HG03460 (cell line): ENCODE measurements at regions not wholly inside any gene's neighbourhood (a gene's known extent, or its start where the extent isn't known, plus 50 kb on each side); places are given as distances from the start of the nearest gene placed in this dataset.
"Not testable (repeated sequence)": the region's sequence is repeated elsewhere in the genome, so short reads cannot be mapped to it uniquely, and the experiment has no call there.

Experiments used
- ATAC-seq: cut with Tn5 transposase; IDR thresholded peaks from one replicate; pipeline ENCODE4 v1.9.1; 2021; ENCODE audit not compliant: unreplicated experiment

DNA sequence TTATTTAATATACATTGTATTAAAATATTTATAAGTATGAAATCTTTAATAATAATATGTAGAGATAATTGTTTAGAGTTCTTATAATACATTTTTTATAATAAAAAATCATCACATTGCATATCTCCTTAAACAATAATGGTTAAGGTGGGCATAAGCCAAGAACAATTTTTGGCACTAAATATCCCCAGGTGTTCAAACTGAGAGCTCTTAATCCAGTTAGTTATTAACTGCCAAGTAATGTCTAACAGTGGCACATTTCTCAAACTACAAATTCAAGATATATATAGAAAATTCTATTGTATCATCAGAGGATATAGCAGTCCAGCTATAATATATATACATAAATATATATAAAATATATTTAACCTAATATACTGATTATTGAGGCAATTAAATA, 680.8 kb downstream of the SI start:
- ATAC-seq, result no peak

GRCh38 chr3:164393171-164393570, 685.1 kb downstream of the SI start:
- no peak for ATAC-seq

GRCh38 chr3:164390046-164390445, 688.2 kb downstream of the SI start:
- no peak for ATAC-seq

- ATAC-seq, result no peak
These were observed 691.1 kb downstream of the SI start for GRCh38 chr3:164387236-164387635.

GRCh38 chr3:164380156-164380555, 698.1 kb downstream of the SI start:
- no peak for ATAC-seq

GRCh38 chr3:164377466-164377865, 700.8 kb downstream of the SI start:
- ATAC-seq, result no peak

GRCh38 chr3:164375995-164376394, 702.3 kb downstream of the SI start:
- no peak for ATAC-seq

DNA sequence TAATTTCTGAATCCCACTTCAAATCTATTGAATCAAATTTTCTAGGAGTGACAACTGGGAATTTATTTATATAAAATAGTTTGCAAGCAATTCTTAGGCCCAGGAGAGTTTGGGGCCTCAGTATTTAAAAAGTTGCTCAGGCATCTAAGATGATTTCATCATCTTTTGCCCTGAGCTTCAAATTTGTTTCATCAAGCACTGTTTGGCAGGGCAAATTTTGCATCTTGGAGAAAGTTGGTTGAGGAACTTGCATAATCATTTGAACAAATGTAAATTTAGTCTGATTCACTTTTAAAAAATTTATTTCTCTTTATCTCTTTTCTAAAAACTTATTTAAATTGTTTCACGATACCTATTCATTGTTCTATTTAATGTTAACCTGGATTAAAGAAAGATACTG, 702.8 kb downstream of the SI start:
- no peak for ATAC-seq

DNA sequence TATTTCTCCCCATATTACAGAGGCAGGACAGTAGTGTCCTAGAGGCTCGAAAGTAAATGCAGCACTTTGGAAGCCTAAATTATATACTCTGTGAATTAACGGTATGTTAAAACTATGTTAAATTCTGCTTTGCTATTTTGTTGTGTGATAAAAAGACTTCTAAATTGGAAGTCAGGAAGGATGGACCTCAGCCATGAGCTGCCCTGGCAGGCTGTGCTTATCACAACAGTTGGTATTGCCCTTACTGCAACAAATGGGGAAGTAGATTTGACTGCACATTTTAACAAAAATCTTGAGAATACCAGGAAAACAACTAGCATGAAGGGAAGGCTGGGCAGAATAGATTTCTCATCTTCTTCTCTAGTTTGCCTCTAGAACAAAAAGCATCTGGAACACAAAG, 706.6 kb downstream of the SI start:
- no peak for ATAC-seq

- no peak for ATAC-seq
These were observed 707.3 kb downstream of the SI start for GRCh38 chr3:164370970-164371369.

- no peak for ATAC-seq
These were observed 713.1 kb downstream of the SI start for GRCh38 chr3:164365242-164365641.

DNA sequence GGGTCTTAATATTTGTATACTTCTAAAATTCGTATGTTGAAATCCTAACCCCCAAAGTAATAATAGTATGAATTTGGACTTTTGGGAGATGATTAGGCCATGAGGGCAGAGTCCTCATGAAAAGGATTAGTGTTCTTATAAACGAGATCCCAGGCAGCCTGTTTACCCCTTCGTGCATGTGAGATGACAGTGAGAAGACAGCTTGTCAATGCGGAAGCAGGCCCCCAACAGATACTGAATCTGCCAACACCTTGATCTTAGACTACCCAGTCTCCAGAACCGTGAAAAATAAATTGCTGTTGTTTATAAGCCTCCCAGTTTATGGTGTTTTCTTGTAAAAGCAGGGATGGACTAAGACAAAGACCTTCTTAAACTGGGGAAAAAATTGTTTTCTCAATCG, 714.2 kb downstream of the SI start:
- no peak for ATAC-seq

- no peak for ATAC-seq
These were observed 717.4 kb downstream of the SI start for GRCh38 chr3:164360738-164361406.

- no peak for ATAC-seq
These were observed 718.2 kb downstream of the SI start for GRCh38 chr3:164360078-164360578.

DNA sequence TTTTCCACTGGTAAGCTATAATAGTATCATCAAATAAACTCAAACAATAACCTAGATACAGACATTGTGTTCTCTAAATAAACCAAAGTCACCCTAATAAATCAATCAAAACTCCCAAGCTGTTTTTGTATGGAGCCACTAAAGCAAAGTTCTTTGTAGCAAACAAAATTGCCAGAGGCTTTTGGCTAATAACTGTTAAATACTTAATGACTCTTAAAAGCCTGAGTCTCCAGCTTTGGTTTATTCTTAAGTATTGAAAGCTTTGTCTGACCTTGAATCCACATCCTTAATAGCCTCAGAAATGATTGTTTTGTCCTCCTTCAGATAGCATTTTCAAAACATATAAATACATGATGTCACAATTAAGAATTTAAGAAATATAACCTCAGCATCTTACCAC, 725.3 kb downstream of the SI start:
- no peak for ATAC-seq

- no peak for ATAC-seq
These were observed 727.2 kb downstream of the SI start for GRCh38 chr3:164351131-164351530.

DNA sequence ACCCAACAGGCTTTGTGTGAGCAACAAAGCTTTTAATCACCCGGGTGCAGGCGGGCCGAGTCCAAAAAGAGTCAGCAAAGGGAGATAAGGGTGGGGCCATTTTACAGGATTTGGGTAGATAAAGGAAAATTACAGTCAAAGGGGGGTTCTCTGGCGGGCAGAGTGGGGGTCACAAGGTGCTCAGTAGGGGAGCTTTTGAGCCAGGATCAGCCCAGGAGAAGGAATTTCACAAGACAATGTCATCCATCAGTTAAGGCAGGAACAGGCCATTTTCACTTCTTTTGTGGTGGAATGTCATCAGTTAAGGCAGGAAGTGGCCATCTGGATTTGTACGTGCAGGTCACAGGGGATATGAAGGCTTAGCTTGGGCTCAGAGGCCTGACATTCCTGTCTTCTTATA, 736.1 kb downstream of the SI start:
- ATAC-seq, result not testable (repeated sequence)

DNA sequence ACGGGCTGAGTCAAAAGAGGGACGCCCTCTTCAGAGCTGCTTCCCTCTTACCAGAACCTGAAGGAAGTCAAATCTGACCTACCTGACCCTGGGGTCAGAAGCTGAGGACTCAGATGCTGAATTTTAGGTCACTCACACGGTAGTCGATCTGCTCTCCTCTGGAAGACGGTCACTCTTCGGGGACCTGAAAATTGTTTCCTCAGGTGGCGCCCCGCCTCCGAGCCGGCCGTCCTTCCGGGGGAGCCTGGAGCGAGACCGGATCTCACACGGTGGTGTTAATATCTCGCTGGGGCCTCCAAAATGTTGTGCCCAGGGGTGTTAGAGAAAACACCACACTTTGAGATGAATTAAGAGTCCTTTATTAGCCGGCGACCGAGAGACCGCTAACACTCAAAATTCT, 737.2 kb downstream of the SI start:
- no peak for ATAC-seq

- ATAC-seq, result no peak
These were observed 738.0 kb downstream of the SI start for GRCh38 chr3:164340273-164340672.

- ATAC-seq, result no peak
These were observed 745.2 kb downstream of the SI start for GRCh38 chr3:164332831-164333802.

DNA sequence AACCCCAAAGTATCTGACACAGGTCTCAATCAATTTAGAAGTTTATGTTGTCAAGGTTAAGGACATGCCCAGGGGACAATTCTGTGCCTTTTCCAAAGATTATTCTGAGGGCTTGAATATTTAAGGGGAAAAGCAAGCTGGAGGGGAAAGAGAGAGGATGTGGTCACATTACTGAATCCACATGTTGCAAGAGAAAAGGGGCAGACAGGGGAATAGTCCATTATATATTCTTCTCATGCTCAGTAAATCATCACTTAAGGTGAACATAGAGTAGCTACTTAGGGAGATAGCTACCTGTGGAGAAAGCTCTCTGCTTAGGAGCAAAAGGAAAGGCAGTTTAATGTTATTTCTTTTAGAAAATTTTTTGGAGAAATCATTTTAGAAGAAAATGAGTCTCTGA, 751.6 kb downstream of the SI start:
- ATAC-seq, result no peak

DNA sequence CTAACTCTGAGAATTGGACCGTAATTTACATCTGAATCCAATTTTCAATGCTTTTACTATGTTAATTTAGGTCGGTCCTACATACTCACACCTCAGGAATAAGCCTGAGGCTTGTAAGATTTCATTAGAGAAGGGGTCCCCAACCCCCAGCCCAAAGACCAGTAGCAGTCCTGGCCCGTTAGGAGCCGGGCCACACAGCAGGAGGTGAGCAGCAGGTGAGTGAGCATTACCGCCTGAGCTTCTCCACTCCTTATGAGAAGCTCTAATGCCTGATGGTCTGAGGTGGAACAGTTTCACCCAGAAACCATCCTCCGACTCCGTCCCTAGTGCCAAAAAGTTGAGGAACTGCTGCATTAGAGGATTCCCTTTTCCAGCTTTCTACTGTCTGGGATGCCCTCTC, 757.3 kb downstream of the SI start:
- ATAC-seq, result no peak
